Astrocyte of the cerebellum (primary cell): ENCODE measurements at regions not wholly inside any gene's neighbourhood (a gene's known extent, or its start where the extent isn't known, plus 50 kb on each side); places are given as distances from the start of the nearest gene placed in this dataset.

Source experiments
- DNase-seq: peaks from one replicate; pipeline ENCODE4 v3.0.0-alpha.2; 2011; ENCODE audit warnings: low read depth
- H3K4me3 ChIP-seq: 2 replicates; pipeline ENCODE4 v1.5.1; 2011; ENCODE audit warnings: mild to moderate bottlenecking, low read depth, low read length, moderate library complexity
- in situ Hi-C: cut with HindIII; loops from 2 replicates; pipeline ENCODE4 v1.10.0; 2017; ENCODE audit warnings: low sequenced_read_pairs
- TF ChIP-seq, protein P1 (sequence below): IDR thresholded peaks from 2 replicates; pipeline ENCODE4 v1.5.1; 2012; ENCODE audit warnings: low read length, low read depth, moderate library complexity, mild to moderate bottlenecking; ENCODE audit errors: missing control alignments

- TF ChIP-seq, protein P1, sequence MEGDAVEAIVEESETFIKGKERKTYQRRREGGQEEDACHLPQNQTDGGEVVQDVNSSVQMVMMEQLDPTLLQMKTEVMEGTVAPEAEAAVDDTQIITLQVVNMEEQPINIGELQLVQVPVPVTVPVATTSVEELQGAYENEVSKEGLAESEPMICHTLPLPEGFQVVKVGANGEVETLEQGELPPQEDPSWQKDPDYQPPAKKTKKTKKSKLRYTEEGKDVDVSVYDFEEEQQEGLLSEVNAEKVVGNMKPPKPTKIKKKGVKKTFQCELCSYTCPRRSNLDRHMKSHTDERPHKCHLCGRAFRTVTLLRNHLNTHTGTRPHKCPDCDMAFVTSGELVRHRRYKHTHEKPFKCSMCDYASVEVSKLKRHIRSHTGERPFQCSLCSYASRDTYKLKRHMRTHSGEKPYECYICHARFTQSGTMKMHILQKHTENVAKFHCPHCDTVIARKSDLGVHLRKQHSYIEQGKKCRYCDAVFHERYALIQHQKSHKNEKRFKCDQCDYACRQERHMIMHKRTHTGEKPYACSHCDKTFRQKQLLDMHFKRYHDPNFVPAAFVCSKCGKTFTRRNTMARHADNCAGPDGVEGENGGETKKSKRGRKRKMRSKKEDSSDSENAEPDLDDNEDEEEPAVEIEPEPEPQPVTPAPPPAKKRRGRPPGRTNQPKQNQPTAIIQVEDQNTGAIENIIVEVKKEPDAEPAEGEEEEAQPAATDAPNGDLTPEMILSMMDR: no peak
- in situ Hi-C loops: no loop called here
- H3K4me3 ChIP-seq: no peak overlapping the region
- peak; percentile 16 for DNase-seq
Measured at GRCh38 chr2:204491528-204491927, 53.7 kb upstream of the PARD3B start.

DNA sequence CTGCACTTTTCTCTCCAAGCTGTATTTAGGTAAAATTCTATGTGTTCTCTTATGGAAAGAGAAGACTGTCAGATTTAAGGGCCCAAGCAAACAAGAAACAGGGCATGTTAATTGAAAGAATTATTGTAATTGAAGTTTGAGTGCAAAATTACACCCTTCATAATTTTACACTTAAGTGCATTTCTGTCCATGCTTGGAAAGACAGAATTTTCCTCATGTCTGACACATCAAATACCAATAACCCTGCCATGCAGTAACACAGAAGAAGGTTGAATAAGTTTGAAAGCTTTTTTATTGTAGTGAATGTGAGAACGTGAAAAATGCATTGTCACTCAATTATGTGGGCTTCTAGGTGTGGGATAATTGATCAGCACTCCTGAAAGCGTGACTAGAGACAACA, 52.9 kb upstream of the PARD3B start:
- in situ Hi-C loops: no loop called here
- DNase-seq: no peak
- TF ChIP-seq, protein P1: no peak
- H3K4me3 ChIP-seq: no peak overlapping the region

DNA sequence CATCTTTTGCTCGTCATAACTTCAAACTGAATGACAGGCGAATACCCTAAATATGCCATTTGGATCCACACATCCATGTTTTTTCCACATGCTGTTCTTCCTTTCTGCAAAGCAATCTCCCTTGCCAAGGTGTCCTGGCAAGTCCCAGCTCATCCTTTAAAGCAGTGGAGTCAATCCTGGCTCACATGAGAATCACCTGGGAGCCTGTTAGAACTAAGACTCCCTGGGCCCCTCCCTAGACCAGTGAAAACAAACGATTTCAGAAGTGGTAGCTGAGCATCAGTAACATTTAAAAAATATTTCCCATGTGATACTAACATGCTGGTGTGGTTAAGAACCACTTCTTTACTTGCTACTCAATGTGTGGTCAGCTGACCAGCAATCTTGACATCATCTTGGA, 50.6 kb upstream of the PARD3B start:
- TF ChIP-seq, protein P1: no peak
- H3K4me3 ChIP-seq: no peak overlapping the region
- no peak for DNase-seq
- in situ Hi-C loops: no loop called here

DNA sequence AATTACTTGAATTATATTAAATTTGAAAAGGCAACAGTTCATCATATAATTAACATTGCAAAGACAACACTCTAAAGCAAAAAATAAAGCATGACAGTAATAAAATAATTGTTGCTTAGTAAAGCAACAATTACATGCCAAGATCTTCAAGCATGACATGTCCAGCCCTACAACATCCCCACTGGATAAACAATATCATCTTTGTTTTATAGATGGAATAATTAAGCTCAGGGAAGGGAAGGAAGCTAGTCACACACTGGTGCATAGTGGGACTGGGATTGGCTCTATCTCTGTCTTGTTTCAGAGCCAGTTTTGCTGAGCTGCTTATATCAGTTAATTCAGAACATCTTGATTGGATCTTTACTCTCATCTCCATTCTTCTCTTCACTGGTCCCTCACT, 49.9 kb upstream of the PARD3B start:
- in situ Hi-C loops: no loop called here

More for the DNA sequence above, 49.9 kb upstream of the PARD3B start:
- no peak overlapping the region for H3K4me3 ChIP-seq
- TF ChIP-seq, protein P1: no peak
- DNase-seq: no peak
